GM12875 (cell line): ENCODE measurements at regions not wholly inside any gene's neighbourhood (a gene's known extent, or its start where the extent isn't known, plus 50 kb on each side); places are given as distances from the start of the nearest gene placed in this dataset.

Experiments used
- H3K4me3 ChIP-seq: one replicate; pipeline ENCODE4 v1.5.1; 2011; ENCODE audit warnings: low read depth, low read length, control low read depth
- CTCF ChIP-seq: IDR thresholded peaks from 2 replicates; pipeline ENCODE4 v1.5.1; 2011; ENCODE audit warnings: low read depth, mild to moderate bottlenecking, control low read depth, inconsistent platforms, low read length, moderate library complexity, borderline replicate concordance; ENCODE audit not compliant: insufficient read depth

- no peak for TF ChIP-seq CTCF
- no peak overlapping the region for H3K4me3 ChIP-seq
Observed at GRCh38 chr10:43880160-43880559, 231.5 kb upstream of the ZNF32 start.

GRCh38 chr10:43879742-43880141 is 231.1 kb upstream of the ZNF32 start:
- TF ChIP-seq CTCF = no peak
- no peak overlapping the region for H3K4me3 ChIP-seq

- no peak for TF ChIP-seq CTCF
- H3K4me3 ChIP-seq = no peak overlapping the region
Observed at GRCh38 chr10:43879162-43879561, 230.5 kb upstream of the ZNF32 start.

- no peak for TF ChIP-seq CTCF
- H3K4me3 ChIP-seq = no peak overlapping the region
Observed at GRCh38 chr10:43878386-43878785, 229.7 kb upstream of the ZNF32 start.

GRCh38 chr10:43876976-43877375 is 228.3 kb upstream of the ZNF32 start:
- no peak for TF ChIP-seq CTCF
- H3K4me3 ChIP-seq = no peak overlapping the region

- no peak overlapping the region for H3K4me3 ChIP-seq
- TF ChIP-seq CTCF = no peak
Observed at GRCh38 chr10:43874984-43875383, 226.3 kb upstream of the ZNF32 start.

GRCh38 chr10:43873717-43874116 is 225.0 kb upstream of the ZNF32 start:
- no peak for TF ChIP-seq CTCF
- no peak overlapping the region for H3K4me3 ChIP-seq
